ENCODE measurements at regions not wholly inside any gene's neighbourhood (a gene's known extent, or its start where the extent isn't known, plus 50 kb on each side); places are given as distances from the start of the nearest gene placed in this dataset.
"Not testable (repeated sequence)": the region's sequence is repeated elsewhere in the genome, so short reads cannot be mapped to it uniquely, and the experiment has no call there.

DNA sequence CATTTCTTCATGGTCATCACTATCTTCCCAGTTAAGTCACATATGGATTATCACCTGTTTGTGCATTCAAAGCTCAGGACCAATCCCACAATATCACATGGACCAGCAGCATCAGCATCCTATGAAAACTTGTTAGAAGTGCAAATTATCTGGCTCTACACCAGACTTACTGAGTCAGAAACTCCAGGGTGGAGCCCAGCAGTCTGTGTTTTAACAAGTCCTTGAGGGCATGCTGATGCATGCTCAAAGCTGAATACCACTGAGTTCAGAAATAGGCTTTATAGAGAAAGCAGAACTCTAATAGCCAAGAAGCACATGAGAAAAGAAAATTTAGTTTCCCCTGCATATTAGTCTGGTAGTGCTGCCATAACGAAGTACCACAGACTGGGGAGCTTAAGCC is 62.4 kb upstream of the GABRQ start:
- POLR2A ChIA-PET = interaction anchor here (0.9 kb wide), 1 partner anchor 14 kb away, joined by 3 read pairs; no protein-coding TSS in a partner anchor
- Histone ChIP-seq H2AFZ (ENCODE audit: low read length) (no peak overlapping the region), H3K9me3 (ENCODE audit: low read length) (no peaks in the 10 kb centered on the region), H3K27ac (ENCODE audit: low read depth, low read length, poor library complexity, severe bottlenecking) (no peak overlapping the region), H3K4me1 (ENCODE audit: insufficient read depth, low read length, poor library complexity, severe bottlenecking) (no peaks in the 10 kb centered on the region), H3K4me3 (ENCODE audit: low read depth, low read length, poor library complexity, severe bottlenecking) (no peak overlapping the region), H4K20me1 (ENCODE audit: insufficient read depth, low read length) (no peaks in the 10 kb centered on the region), H3K79me2 (ENCODE audit: insufficient read depth, low read depth, low read length) (no peaks in the 10 kb centered on the region), H3K4me2 (ENCODE audit: low read length) (no peak overlapping the region), H3K36me3 (ENCODE audit: insufficient read depth, low read length) (no peaks in the 10 kb centered on the region), H3K9me2 (ENCODE audit: insufficient read depth, low read length) (no peaks in the 10 kb centered on the region)
- DNase-seq (ENCODE audit: low spot score) = no peak
- BruUV-seq (replicated peaks) = no TSS peak
- intact Hi-C loops (cut with micrococcal nuclease; ENCODE audit: unreplicated experiment) = no loop called here
- CTCF ChIA-PET (ENCODE audit: unreplicated experiment) = no interaction called here
- no peak for TF ChIP-seq EZH2phosphoT487 (IDR thresholded peaks at IDR 0.05; ENCODE audit: borderline replicate concordance, low read depth, low read length)
- TF ChIP-seq, protein P1, sequence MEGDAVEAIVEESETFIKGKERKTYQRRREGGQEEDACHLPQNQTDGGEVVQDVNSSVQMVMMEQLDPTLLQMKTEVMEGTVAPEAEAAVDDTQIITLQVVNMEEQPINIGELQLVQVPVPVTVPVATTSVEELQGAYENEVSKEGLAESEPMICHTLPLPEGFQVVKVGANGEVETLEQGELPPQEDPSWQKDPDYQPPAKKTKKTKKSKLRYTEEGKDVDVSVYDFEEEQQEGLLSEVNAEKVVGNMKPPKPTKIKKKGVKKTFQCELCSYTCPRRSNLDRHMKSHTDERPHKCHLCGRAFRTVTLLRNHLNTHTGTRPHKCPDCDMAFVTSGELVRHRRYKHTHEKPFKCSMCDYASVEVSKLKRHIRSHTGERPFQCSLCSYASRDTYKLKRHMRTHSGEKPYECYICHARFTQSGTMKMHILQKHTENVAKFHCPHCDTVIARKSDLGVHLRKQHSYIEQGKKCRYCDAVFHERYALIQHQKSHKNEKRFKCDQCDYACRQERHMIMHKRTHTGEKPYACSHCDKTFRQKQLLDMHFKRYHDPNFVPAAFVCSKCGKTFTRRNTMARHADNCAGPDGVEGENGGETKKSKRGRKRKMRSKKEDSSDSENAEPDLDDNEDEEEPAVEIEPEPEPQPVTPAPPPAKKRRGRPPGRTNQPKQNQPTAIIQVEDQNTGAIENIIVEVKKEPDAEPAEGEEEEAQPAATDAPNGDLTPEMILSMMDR (conservative IDR thresholded peaks at IDR 0.05; ENCODE audit: low read length) = no peak

DNA sequence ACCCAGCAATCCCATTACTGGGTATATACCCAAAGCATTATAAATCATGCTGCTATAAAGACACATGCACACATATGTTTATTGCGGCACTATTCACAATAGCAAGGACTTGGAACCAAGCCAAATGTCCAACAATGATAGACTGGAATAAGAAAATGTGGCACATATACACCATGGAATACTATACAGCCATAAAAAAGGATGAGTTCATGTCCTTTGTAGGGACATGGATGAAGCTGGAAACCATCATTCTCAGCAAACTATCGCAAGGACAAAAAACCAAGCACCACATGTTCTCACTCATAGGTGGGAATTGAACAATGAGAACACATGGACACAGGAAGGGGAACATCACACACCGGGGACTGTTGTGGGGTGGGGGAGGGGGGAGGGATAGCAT is 50.2 kb upstream of the GABRQ start:
- H2AFZ ChIP-seq (ENCODE audit: low read length); H3K4me3 ChIP-seq (ENCODE audit: low read depth, low read length, poor library complexity, severe bottlenecking); POLR2A ChIA-PET; H4K20me1 ChIP-seq (ENCODE audit: insufficient read depth, low read length); H3K79me2 ChIP-seq (ENCODE audit: insufficient read depth, low read depth, low read length); CTCF ChIA-PET (ENCODE audit: unreplicated experiment); H3K9me2 ChIP-seq (ENCODE audit: insufficient read depth, low read length); DNase-seq (ENCODE audit: low spot score); H3K4me1 ChIP-seq (ENCODE audit: insufficient read depth, low read length, poor library complexity, severe bottlenecking); BruUV-seq (replicated peaks); H3K36me3 ChIP-seq (ENCODE audit: insufficient read depth, low read length); H3K9me3 ChIP-seq (ENCODE audit: low read length); H3K4me2 ChIP-seq (ENCODE audit: low read length); H3K27ac ChIP-seq (ENCODE audit: low read depth, low read length, poor library complexity, severe bottlenecking); intact Hi-C loops (cut with micrococcal nuclease; ENCODE audit: unreplicated experiment): not testable (repeated sequence)
